Upper lobe of right lung (tissue), 1 donor: ENCODE measurements at regions not wholly inside any gene's neighbourhood (a gene's known extent, or its start where the extent isn't known, plus 50 kb on each side); places are given as distances from the start of the nearest gene placed in this dataset.

Source experiments
- ATAC-seq: fragments of 200-7000 bp; cut with Tn5 transposase; one replicate; pipeline ENCODE4 v1.9.1; 2020; ENCODE audit warnings: mild to moderate bottlenecking, moderate library complexity
- DNase-seq: peaks from one replicate; pipeline ENCODE4 v3.0.0-alpha.2; 2020
- H3K27ac ChIP-seq: fragments of 200-600 bp; one replicate; pipeline ENCODE4 v1.8.0; 2022
- H3K27me3 ChIP-seq: fragments of 200-600 bp; one replicate; pipeline ENCODE4 v1.8.0; 2022; ENCODE audit warnings: mild to moderate bottlenecking
- H3K36me3 ChIP-seq: fragments of 200-600 bp; one replicate; pipeline ENCODE4 v1.8.0; 2022
- H3K4me1 ChIP-seq: fragments of 200-600 bp; one replicate; pipeline ENCODE4 v1.8.0; 2022
- H3K4me3 ChIP-seq: fragments of 200-600 bp; one replicate; pipeline ENCODE4 v1.8.0; 2022; ENCODE audit warnings: mild to moderate bottlenecking
- H3K9me3 ChIP-seq: fragments of 200-600 bp; one replicate; pipeline ENCODE4 v1.8.0; 2022
- CTCF ChIP-seq: fragments of 200-600 bp; IDR thresholded peaks from one replicate; pipeline ENCODE4 v1.8.0; 2022; ENCODE audit warnings: antibody characterized with exemption
- intact Hi-C: fragments of 100-400 bp; cut with DNase I; formaldehyde crosslinking; loops from one replicate; pipeline ENCODE4 v1.11.0; 2022
- donor health status: DM: no; HTN: yes; CAD: no; lungs with severe emphysema.

GRCh38 chr12:40156021-40156764 is 50.3 kb upstream of the SLC2A13 start:
- H3K4me1 ChIP-seq = no peaks in the 10 kb centered on the region
- no peaks in the 10 kb centered on the region for H3K36me3 ChIP-seq
- H3K4me3 ChIP-seq = peak overlapping the region; percentile 28
- TF ChIP-seq CTCF = no peak
- no peak for DNase-seq
- no peaks in the 10 kb centered on the region for H3K9me3 ChIP-seq
- H3K27me3 ChIP-seq = no peaks in the 10 kb centered on the region
- peak overlapping the region; percentile 85 for H3K27ac ChIP-seq
- intact Hi-C loops = no loop called here
- peak; percentile 64 for ATAC-seq
